Hepatocyte (in vitro differentiated cells): ENCODE measurements at regions not wholly inside any gene's neighbourhood (a gene's known extent, or its start where the extent isn't known, plus 50 kb on each side); places are given as distances from the start of the nearest gene placed in this dataset.

Experiments
- DNase-seq: peaks from one replicate; pipeline ENCODE4 v3.0.0-alpha.2; 2016; ENCODE audit warnings: low spot score
- H2AFZ ChIP-seq: fragments of 200-600 bp; sonication (generic); 2 replicates; pipeline ENCODE4 v1.6.0; 2016; ENCODE audit warnings: antibody characterized with exemption, mild to moderate bottlenecking
- H3K27ac ChIP-seq: fragments of 200-600 bp; sonication (generic); 2 replicates; pipeline ENCODE4 v1.5.1; 2016; ENCODE audit warnings: mild to moderate bottlenecking
- H3K27me3 ChIP-seq: fragments of 200-600 bp; sonication (generic); 2 replicates; pipeline ENCODE4 v1.6.1; 2016
- H3K36me3 ChIP-seq: fragments of 200-600 bp; sonication (generic); replicated peaks from 2 replicates; pipeline ENCODE4 v1.5.1; 2016; ENCODE audit warnings: low read depth; ENCODE audit not compliant: insufficient read depth
- H3K4me1 ChIP-seq: fragments of 200-600 bp; sonication (generic); 2 replicates; pipeline ENCODE4 v1.5.1; 2016; ENCODE audit warnings: mild to moderate bottlenecking, moderate library complexity; ENCODE audit not compliant: insufficient read depth
- H3K4me2 ChIP-seq: fragments of 200-600 bp; sonication (generic); 2 replicates; pipeline ENCODE4 v1.6.0; 2016
- H3K4me3 ChIP-seq: fragments of 200-600 bp; sonication (generic); 2 replicates; pipeline ENCODE4 v1.5.1; 2016; ENCODE audit warnings: mild to moderate bottlenecking
- H3K79me2 ChIP-seq: fragments of 200-600 bp; sonication (generic); 2 replicates; pipeline ENCODE4 v1.6.0; 2017; ENCODE audit warnings: mild to moderate bottlenecking
- H3K9me2 ChIP-seq: fragments of 200-600 bp; sonication (generic); replicated peaks from 2 replicates; pipeline ENCODE4 v1.6.0; 2017; ENCODE audit warnings: mild to moderate bottlenecking; ENCODE audit not compliant: insufficient read depth
- H3K9me3 ChIP-seq: fragments of 200-600 bp; sonication (generic); 2 replicates; pipeline ENCODE4 v1.5.1; 2016; ENCODE audit warnings: low read depth, mild to moderate bottlenecking
- H4K20me1 ChIP-seq: fragments of 200-600 bp; sonication (generic); 2 replicates; pipeline ENCODE4 v1.6.0; 2016; ENCODE audit warnings: mild to moderate bottlenecking; ENCODE audit not compliant: insufficient read depth, poor library complexity, severe bottlenecking
- CTCF ChIP-seq: fragments of 200-600 bp; sonication (generic); IDR thresholded peaks from 2 replicates; pipeline ENCODE4 v1.5.1; 2016; ENCODE audit warnings: antibody characterized with exemption, mild to moderate bottlenecking; ENCODE audit not compliant: poor library complexity
- EZH2 ChIP-seq: fragments of 200-600 bp; sonication (generic); IDR thresholded peaks from 2 replicates; pipeline ENCODE4 v1.6.1; 2016; ENCODE audit warnings: antibody characterized with exemption, mild to moderate bottlenecking, borderline replicate concordance
- EZH2phosphoT487 ChIP-seq: fragments of 200-600 bp; sonication (generic); IDR thresholded peaks from one replicate; pipeline ENCODE4 v1.6.1; 2018; ENCODE audit warnings: antibody characterized with exemption, mild to moderate bottlenecking, low read depth, moderate library complexity; ENCODE audit not compliant: unreplicated experiment, severe bottlenecking
- WGBS: methylation state at CpG from one replicate; pipeline ENCODE4 v1.1.6; 2016; ENCODE audit warnings: low lambda C conversion rate; ENCODE audit errors: missing lambda C conversion rate; 5-methylcytosine and 5-hydroxymethylcytosine counted together

- Histone ChIP-seq H3K79me2 (no peaks in the 10 kb centered on the region), H3K4me1 (no peaks in the 10 kb centered on the region), H3K9me2 (no peaks in the 10 kb centered on the region), H3K4me3 (no peak overlapping the region), H3K27ac (no peak overlapping the region), H3K4me2 (no peak overlapping the region), H3K36me3 (no peaks in the 10 kb centered on the region), H3K27me3 (no peaks in the 10 kb centered on the region), H4K20me1 (no peaks in the 10 kb centered on the region), H2AFZ (no peak overlapping the region), H3K9me3 (no peaks in the 10 kb centered on the region)
- 66% methylated on average over 2 of the region's 2 CpGs for WGBS
- no peak for DNase-seq
- TF ChIP-seq CTCF, result no peak
- no peak for TF ChIP-seq EZH2phosphoT487
- no peak for TF ChIP-seq EZH2
These were observed 74.8 kb upstream of the DEFB112 start for GRCh38 chr6:50124572-50124971.

GRCh38 chr6:50128420-50129005 lies 78.8 kb upstream of the DEFB112 start:
- Histone ChIP-seq H3K36me3 (no peaks in the 10 kb centered on the region), H3K27me3 (no peaks in the 10 kb centered on the region), H3K79me2 (no peaks in the 10 kb centered on the region), H3K4me2 (no peak overlapping the region), H3K4me1 (peaks cover 5% of the 10 kb centered on the region), H3K27ac (no peak overlapping the region), H3K4me3 (no peak overlapping the region), H4K20me1 (no peaks in the 10 kb centered on the region), H3K9me2 (no peaks in the 10 kb centered on the region), H3K9me3 (no peaks in the 10 kb centered on the region), H2AFZ (no peak overlapping the region)
- DNase-seq, result peak; percentile 22
- WGBS, result 1% methylated on average over 2 of the region's 2 CpGs
- TF ChIP-seq CTCF, result peak; percentile 62
- no peak for TF ChIP-seq EZH2phosphoT487

- Histone ChIP-seq H3K4me2 (no peak overlapping the region), H3K27ac (no peak overlapping the region), H4K20me1 (no peaks in the 10 kb centered on the region), H3K36me3 (no peaks in the 10 kb centered on the region), H2AFZ (no peak overlapping the region), H3K9me3 (no peaks in the 10 kb centered on the region), H3K4me1 (no peaks in the 10 kb centered on the region), H3K27me3 (no peaks in the 10 kb centered on the region), H3K9me2 (no peaks in the 10 kb centered on the region), H3K4me3 (no peak overlapping the region), H3K79me2 (no peaks in the 10 kb centered on the region)
- TF ChIP-seq EZH2phosphoT487, result no peak
- no peak for TF ChIP-seq CTCF
- no peak for TF ChIP-seq EZH2
- DNase-seq, result no peak
- WGBS, result 64% methylated on average over 1 of the region's 1 CpG
These were observed 86.2 kb upstream of the DEFB112 start for GRCh38 chr6:50135968-50136367.

- no peaks in the 10 kb centered on the region for H4K20me1 ChIP-seq
- H3K9me2 ChIP-seq, result no peaks in the 10 kb centered on the region
- H3K79me2 ChIP-seq, result no peaks in the 10 kb centered on the region
- no peak overlapping the region for H2AFZ ChIP-seq
- no peaks in the 10 kb centered on the region for H3K4me1 ChIP-seq
- no peaks in the 10 kb centered on the region for H3K36me3 ChIP-seq
- no peak overlapping the region for H3K27ac ChIP-seq
- H3K4me2 ChIP-seq, result no peak overlapping the region
- H3K27me3 ChIP-seq, result no peaks in the 10 kb centered on the region
- H3K4me3 ChIP-seq, result no peak overlapping the region
- TF ChIP-seq EZH2phosphoT487, result no peak
- TF ChIP-seq EZH2, result no peak
- TF ChIP-seq CTCF, result no peak
- DNase-seq, result no peak
- H3K9me3 ChIP-seq, result no peaks in the 10 kb centered on the region
These were observed 91.4 kb upstream of the DEFB112 start for GRCh38 chr6:50141100-50141499.
